Fibroblast of skin of back (primary cell): ENCODE measurements at regions not wholly inside any gene's neighbourhood (a gene's known extent, or its start where the extent isn't known, plus 50 kb on each side); places are given as distances from the start of the nearest gene placed in this dataset.
A peak's percentile ranks its signal among the peaks of the same experiment; 100 is the strongest.

Experiments used
- DNase-seq: peaks from one replicate; pipeline ENCODE4 v3.0.0-alpha.2; 2013

GRCh38 chr12:92462527-92462926, 240.3 kb upstream of the PLEKHG7 start:
- DNase-seq, result no peak

GRCh38 chr12:92462049-92462448, 240.7 kb upstream of the PLEKHG7 start:
- no peak for DNase-seq

- no peak for DNase-seq
These were observed 242.9 kb upstream of the PLEKHG7 start for GRCh38 chr12:92459850-92460249.

- no peak for DNase-seq
These were observed 243.8 kb upstream of the PLEKHG7 start for GRCh38 chr12:92458996-92459395.

- no peak for DNase-seq
These were observed 245.2 kb upstream of the PLEKHG7 start for GRCh38 chr12:92457458-92458180.

- no peak for DNase-seq
These were observed 250.0 kb upstream of the PLEKHG7 start for GRCh38 chr12:92452763-92453162.

GRCh38 chr12:92446083-92446460, 256.7 kb upstream of the PLEKHG7 start:
- DNase-seq, result no peak

- DNase-seq, result no peak
These were observed 257.3 kb upstream of the PLEKHG7 start for GRCh38 chr12:92445253-92446082.

GRCh38 chr12:92444763-92445162, 258.0 kb upstream of the PLEKHG7 start:
- DNase-seq, result no peak

GRCh38 chr12:92442782-92443181, 260.0 kb upstream of the PLEKHG7 start:
- no peak for DNase-seq

- no peak for DNase-seq
These were observed 262.7 kb upstream of the PLEKHG7 start for GRCh38 chr12:92440072-92440471.

- peak; percentile 72 for DNase-seq
These were observed 263.4 kb upstream of the PLEKHG7 start for GRCh38 chr12:92439420-92439805.

- DNase-seq, result peak; percentile 15
These were observed 264.0 kb upstream of the PLEKHG7 start for GRCh38 chr12:92438641-92439419.

GRCh38 chr12:92437452-92437851, 265.3 kb upstream of the PLEKHG7 start:
- no peak for DNase-seq

- no peak for DNase-seq
These were observed 265.9 kb upstream of the PLEKHG7 start for GRCh38 chr12:92436856-92437255.

- DNase-seq, result no peak
These were observed 268.2 kb upstream of the PLEKHG7 start for GRCh38 chr12:92434607-92435025.

GRCh38 chr12:92432724-92433441, 269.9 kb upstream of the PLEKHG7 start:
- DNase-seq, result no peak

GRCh38 chr12:92431146-92431545, 271.6 kb upstream of the PLEKHG7 start:
- no peak for DNase-seq

- DNase-seq, result no peak
These were observed 276.5 kb upstream of the PLEKHG7 start for GRCh38 chr12:92426332-92426731.

- DNase-seq, result no peak
These were observed 277.6 kb upstream of the PLEKHG7 start for GRCh38 chr12:92425165-92425564.

GRCh38 chr12:92424338-92424737, 278.5 kb upstream of the PLEKHG7 start:
- DNase-seq, result peak; percentile 62

GRCh38 chr12:92421701-92422100, 276.1 kb upstream of the BTG1 start:
- peak; percentile 54 for DNase-seq

- no peak for DNase-seq
These were observed 275.4 kb upstream of the BTG1 start for GRCh38 chr12:92421042-92421441.
